Activated CD8-positive, alpha-beta T cell treated with anti-CD3 and anti-CD28 coated beads for 36 hours (primary cell): ENCODE measurements at regions not wholly inside any gene's neighbourhood (a gene's known extent, or its start where the extent isn't known, plus 50 kb on each side); places are given as distances from the start of the nearest gene placed in this dataset.

ENCODE experiments used
- ATAC-seq: fragments of 200-7000 bp; cut with Tn5 transposase; one replicate; pipeline ENCODE4 v1.10.0; 2021; ENCODE audit warnings: mild to moderate bottlenecking, moderate library complexity
- CTCF ChIA-PET: fragments of 350-600 bp; sonication (Branson Sonifier 250); formaldehyde crosslinking; loops from one replicate; lab custom pipeline; 2021; ENCODE audit warnings: antibody characterized with exemption; lab: Charles Lee
- POLR2A ChIA-PET: fragments of 350-600 bp; sonication (Branson Sonifier 250); formaldehyde crosslinking; loops from one replicate; lab custom pipeline; 2021; ENCODE audit warnings: antibody characterized with exemption; lab: Charles Lee
- DNase-seq: peaks from one replicate; pipeline ENCODE4 v3.0.0-alpha.2; 2020
- H3K27ac Mint-ChIP-seq: one replicate; pipeline ENCODE4 v1.8.0; 2021; ENCODE audit warnings: mild to moderate bottlenecking, mixed read lengths
- H3K27me3 Mint-ChIP-seq: one replicate; pipeline ENCODE4 v1.8.0; 2021; ENCODE audit warnings: mixed read lengths
- H3K36me3 Mint-ChIP-seq: one replicate; pipeline ENCODE4 v1.8.0; 2021; ENCODE audit warnings: low read depth, mixed read lengths
- H3K4me1 Mint-ChIP-seq: one replicate; pipeline ENCODE4 v1.8.0; 2021; ENCODE audit warnings: low read depth, mixed read lengths
- H3K4me3 Mint-ChIP-seq: one replicate; pipeline ENCODE4 v1.8.0; 2021; ENCODE audit warnings: mild to moderate bottlenecking, moderate library complexity, mixed read lengths
- H3K9me3 Mint-ChIP-seq: one replicate; pipeline ENCODE4 v1.8.0; 2021; ENCODE audit warnings: mixed read lengths
- intact Hi-C: fragments of 100-400 bp; cut with micrococcal nuclease; formaldehyde crosslinking; loops from one replicate; pipeline ENCODE4 v1.10.0; 2022
- TF ChIP-seq, protein P1 (sequence below): fragments of 200-600 bp; IDR thresholded peaks from one replicate; pipeline ENCODE4 v1.8.0; 2022; ENCODE audit warnings: antibody characterized with exemption, mild to moderate bottlenecking

DNA sequence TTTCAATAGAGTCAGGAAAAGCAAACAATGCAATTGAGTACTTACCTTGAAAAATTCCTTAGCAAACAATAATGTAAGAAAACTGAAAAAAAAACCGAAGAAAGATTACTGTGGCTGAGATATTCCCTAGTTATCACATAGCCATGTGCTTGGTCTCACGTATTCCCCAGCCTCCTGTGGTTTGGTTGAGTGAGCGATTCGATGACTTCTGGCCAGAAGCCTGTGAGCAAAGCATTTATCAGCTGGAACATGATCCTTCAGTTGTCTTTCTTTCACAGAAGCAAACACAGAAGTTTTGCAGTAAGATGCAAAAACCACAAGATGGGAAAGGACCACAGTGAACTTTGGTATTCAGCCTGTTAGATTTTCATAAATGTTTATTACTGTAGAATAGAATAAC, 1754.3 kb upstream of the AGA start:
- ATAC-seq, result no peak
- intact Hi-C loops, result no loop called here
- no peak for DNase-seq
- Mint-ChIP-seq H3K27ac (no peak overlapping the region), H3K4me1 (no peaks in the 10 kb centered on the region), H3K36me3 (no peaks in the 10 kb centered on the region), H3K9me3 (peaks cover 3% of the 10 kb centered on the region), H3K27me3 (no peaks in the 10 kb centered on the region), H3K4me3 (no peak overlapping the region)
- ChIA-PET POLR2A (interaction anchor here (0.7 kb wide), 1 partner anchor 1610 kb away, joined by 4 read pairs; no protein-coding TSS in a partner anchor), CTCF (no interaction called here)
- TF ChIP-seq, protein P1, sequence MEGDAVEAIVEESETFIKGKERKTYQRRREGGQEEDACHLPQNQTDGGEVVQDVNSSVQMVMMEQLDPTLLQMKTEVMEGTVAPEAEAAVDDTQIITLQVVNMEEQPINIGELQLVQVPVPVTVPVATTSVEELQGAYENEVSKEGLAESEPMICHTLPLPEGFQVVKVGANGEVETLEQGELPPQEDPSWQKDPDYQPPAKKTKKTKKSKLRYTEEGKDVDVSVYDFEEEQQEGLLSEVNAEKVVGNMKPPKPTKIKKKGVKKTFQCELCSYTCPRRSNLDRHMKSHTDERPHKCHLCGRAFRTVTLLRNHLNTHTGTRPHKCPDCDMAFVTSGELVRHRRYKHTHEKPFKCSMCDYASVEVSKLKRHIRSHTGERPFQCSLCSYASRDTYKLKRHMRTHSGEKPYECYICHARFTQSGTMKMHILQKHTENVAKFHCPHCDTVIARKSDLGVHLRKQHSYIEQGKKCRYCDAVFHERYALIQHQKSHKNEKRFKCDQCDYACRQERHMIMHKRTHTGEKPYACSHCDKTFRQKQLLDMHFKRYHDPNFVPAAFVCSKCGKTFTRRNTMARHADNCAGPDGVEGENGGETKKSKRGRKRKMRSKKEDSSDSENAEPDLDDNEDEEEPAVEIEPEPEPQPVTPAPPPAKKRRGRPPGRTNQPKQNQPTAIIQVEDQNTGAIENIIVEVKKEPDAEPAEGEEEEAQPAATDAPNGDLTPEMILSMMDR, result no peak

GRCh38 chr4:179200681-179201080, 1758.4 kb upstream of the AGA start:
- H3K27ac Mint-ChIP-seq, result no peak overlapping the region
- intact Hi-C loops, result no loop called here
- H3K36me3 Mint-ChIP-seq, result no peaks in the 10 kb centered on the region
- no peaks in the 10 kb centered on the region for H3K27me3 Mint-ChIP-seq
- no peak for ATAC-seq
- POLR2A ChIA-PET, result no interaction called here
- DNase-seq, result no peak
- CTCF ChIA-PET, result no interaction called here
- TF ChIP-seq, protein P1, result no peak
- no peak overlapping the region for H3K4me3 Mint-ChIP-seq
- H3K4me1 Mint-ChIP-seq, result no peaks in the 10 kb centered on the region
- H3K9me3 Mint-ChIP-seq, result peaks cover 1% of the 10 kb centered on the region

DNA sequence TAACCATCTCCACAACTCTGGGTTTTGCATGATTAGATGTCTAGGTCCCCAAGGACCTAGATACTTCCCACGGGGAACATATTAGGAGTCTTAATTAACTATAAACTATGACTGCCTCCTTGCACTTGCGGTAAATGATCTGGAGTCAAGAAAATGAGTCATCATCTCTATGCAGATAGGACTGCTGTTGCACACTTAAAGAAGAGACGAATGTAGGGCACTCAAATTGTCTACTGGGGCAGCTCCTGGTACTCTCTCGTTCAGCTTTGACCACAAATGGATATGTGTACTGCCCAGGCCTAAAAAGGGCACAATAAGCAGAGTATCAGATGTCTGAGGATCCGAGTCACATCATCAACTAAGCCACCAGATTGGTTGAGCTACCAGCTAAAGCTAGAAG, 1783.4 kb upstream of the AGA start:
- Mint-ChIP-seq H3K36me3 (no peaks in the 10 kb centered on the region), H3K27me3 (no peaks in the 10 kb centered on the region), H3K4me1 (no peaks in the 10 kb centered on the region), H3K4me3 (no peak overlapping the region), H3K9me3 (peaks cover 7% of the 10 kb centered on the region), H3K27ac (no peak overlapping the region)
- intact Hi-C loops, result no loop called here
- ATAC-seq (no peak), DNase-seq (no peak)
- TF ChIP-seq, protein P1, result no peak
- ChIA-PET POLR2A (no interaction called here), CTCF (no interaction called here)

DNA sequence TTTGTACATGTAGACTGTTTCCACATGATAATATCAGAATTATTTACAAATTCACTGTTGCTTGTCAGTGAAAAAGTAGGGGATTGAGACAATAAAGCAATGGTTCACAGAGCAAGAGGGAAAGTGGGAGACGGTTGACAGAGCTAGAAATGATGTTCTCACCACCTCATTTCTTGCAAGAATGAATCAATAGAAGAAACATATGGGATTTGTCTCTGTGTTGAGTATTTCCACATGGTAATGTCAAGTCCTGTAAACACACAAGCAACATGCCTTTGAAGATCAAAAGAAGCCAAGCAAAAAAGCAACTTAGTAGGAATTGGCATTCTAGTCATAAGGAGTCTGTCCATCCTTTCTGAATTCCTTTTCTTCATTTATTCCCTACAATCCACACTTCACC, 1806.6 kb upstream of the AGA start:
- TF ChIP-seq, protein P1, result no peak
- no peak for ATAC-seq
- ChIA-PET CTCF (interaction anchor here (0.7 kb wide), 1 partner anchor 859 kb away, joined by 3 read pairs; no protein-coding TSS in a partner anchor), POLR2A (no interaction called here)
- no peak for DNase-seq
- H3K4me1 Mint-ChIP-seq, result no peaks in the 10 kb centered on the region
- H3K9me3 Mint-ChIP-seq, result no peaks in the 10 kb centered on the region
- intact Hi-C loops, result no loop called here
- H3K4me3 Mint-ChIP-seq, result no peak overlapping the region
- H3K27ac Mint-ChIP-seq, result no peak overlapping the region
- H3K36me3 Mint-ChIP-seq, result no peaks in the 10 kb centered on the region
- no peaks in the 10 kb centered on the region for H3K27me3 Mint-ChIP-seq

GRCh38 chr4:179268791-179269190, 1826.6 kb upstream of the AGA start:
- H3K36me3 Mint-ChIP-seq, result no peaks in the 10 kb centered on the region
- H3K4me3 Mint-ChIP-seq, result no peak overlapping the region
- H3K27me3 Mint-ChIP-seq, result no peaks in the 10 kb centered on the region
- no peak overlapping the region for H3K27ac Mint-ChIP-seq
- ChIA-PET CTCF (no interaction called here), POLR2A (no interaction called here)
- intact Hi-C loops, result no loop called here
- TF ChIP-seq, protein P1, result no peak
- peaks cover 11% of the 10 kb centered on the region for H3K9me3 Mint-ChIP-seq
- no peak for DNase-seq
- H3K4me1 Mint-ChIP-seq, result no peaks in the 10 kb centered on the region
- no peak for ATAC-seq
